OCI-LY7 (cell line): ENCODE measurements at regions not wholly inside any gene's neighbourhood (a gene's known extent, or its start where the extent isn't known, plus 50 kb on each side); places are given as distances from the start of the nearest gene placed in this dataset.

Experiments used
- CTCF ChIP-seq: fragments of 200-600 bp; sonication (generic); conservative IDR thresholded peaks from 2 replicates; pipeline ENCODE4 v1.5.1; 2014; ENCODE audit warnings: mild to moderate bottlenecking, antibody characterized with exemption, low read length, moderate library complexity, mixed read lengths
- EZH2phosphoT487 ChIP-seq: fragments of 200-600 bp; sonication (generic); IDR thresholded peaks from 2 replicates; pipeline ENCODE4 v1.6.1; 2018; ENCODE audit warnings: low read depth, borderline replicate concordance, mild to moderate bottlenecking, mixed run types, antibody characterized with exemption, low read length, moderate library complexity, mixed read lengths

- TF ChIP-seq EZH2phosphoT487 (no peak), CTCF (no peak)
These were observed 341.5 kb upstream of the ATP5MC3 start for GRCh38 chr2:175523001-175523400.
